ENCODE measurements at regions not wholly inside any gene's neighbourhood (a gene's known extent, or its start where the extent isn't known, plus 50 kb on each side); places are given as distances from the start of the nearest gene placed in this dataset.

DNA sequence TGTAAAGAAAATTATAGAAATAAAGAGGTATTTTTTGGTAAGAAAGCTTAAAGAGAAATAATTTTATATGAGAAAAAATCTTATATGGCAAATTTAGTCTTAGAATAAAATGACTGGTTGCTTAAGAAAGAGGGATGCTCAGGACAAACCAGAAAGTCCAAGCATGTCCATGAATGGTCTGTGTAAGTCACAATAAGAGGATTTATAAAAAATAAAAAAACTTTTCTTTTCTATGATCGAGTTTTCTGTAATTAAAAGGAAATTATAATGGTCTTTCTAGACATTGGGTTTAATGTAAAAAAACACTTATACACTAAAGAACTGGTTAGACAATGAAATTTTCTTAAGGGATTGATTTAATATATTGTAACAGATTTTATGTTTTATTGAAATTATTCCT is 819.6 kb downstream of the TBC1D22A start:
- TF ChIP-seq EZH2 (IDR thresholded peaks at IDR 0.05; ENCODE audit: insufficient read depth, poor library complexity, severe bottlenecking) (no peak), EZH2phosphoT487 (IDR thresholded peaks at IDR 0.05; ENCODE audit: insufficient read depth, low read depth) (no peak)
